Renal pelvis (tissue), 1 donor: ENCODE measurements at regions not wholly inside any gene's neighbourhood (a gene's known extent, or its start where the extent isn't known, plus 50 kb on each side); places are given as distances from the start of the nearest gene placed in this dataset.
"Not testable (repeated sequence)": the region's sequence is repeated elsewhere in the genome, so short reads cannot be mapped to it uniquely, and the experiment has no call there.

ENCODE experiments used
- DNase-seq: peaks from one replicate; pipeline ENCODE4 v3.0.0-alpha.2; 2013

GRCh38 chr7:125125315-125125714 is 195.7 kb upstream of the POT1 start:
- DNase-seq = no peak

- DNase-seq = peak; percentile 73
Observed at GRCh38 chr7:125122173-125122572, 192.5 kb upstream of the POT1 start.

GRCh38 chr7:125119559-125120115 is 190.0 kb upstream of the POT1 start:
- no peak for DNase-seq

GRCh38 chr7:125118444-125118843 is 188.8 kb upstream of the POT1 start:
- no peak for DNase-seq

- no peak for DNase-seq
Observed at GRCh38 chr7:125112850-125113249, 183.2 kb upstream of the POT1 start.

GRCh38 chr7:125099519-125099918 is 169.9 kb upstream of the POT1 start:
- no peak for DNase-seq

- DNase-seq = no peak
Observed at GRCh38 chr7:125098377-125098970, 168.8 kb upstream of the POT1 start.

GRCh38 chr7:125090596-125090995 is 161.0 kb upstream of the POT1 start:
- no peak for DNase-seq

- DNase-seq = no peak
Observed at GRCh38 chr7:125089171-125089570, 159.5 kb upstream of the POT1 start.

- no peak for DNase-seq
Observed at GRCh38 chr7:125088555-125088954, 158.9 kb upstream of the POT1 start.

- no peak for DNase-seq
Observed at GRCh38 chr7:125085084-125085483, 155.5 kb upstream of the POT1 start.

GRCh38 chr7:125084196-125084595 is 154.6 kb upstream of the POT1 start:
- no peak for DNase-seq

- no peak for DNase-seq
Observed at GRCh38 chr7:125074141-125074540, 144.5 kb upstream of the POT1 start.

- no peak for DNase-seq
Observed at GRCh38 chr7:125065546-125065945, 135.9 kb upstream of the POT1 start.

- DNase-seq = no peak
Observed at GRCh38 chr7:125065001-125065400, 135.4 kb upstream of the POT1 start.

- DNase-seq = no peak
Observed at GRCh38 chr7:125061776-125062397, 132.3 kb upstream of the POT1 start.

- DNase-seq = not testable (repeated sequence)
Observed at GRCh38 chr7:125061083-125061745, 131.6 kb upstream of the POT1 start.

- peak; percentile 12 for DNase-seq
Observed at GRCh38 chr7:125059861-125060456, 130.3 kb upstream of the POT1 start.

- DNase-seq = no peak
Observed at GRCh38 chr7:125057963-125058362, 128.3 kb upstream of the POT1 start.

- DNase-seq = no peak
Observed at GRCh38 chr7:125055376-125055775, 125.8 kb upstream of the POT1 start.

GRCh38 chr7:125046767-125047166 is 117.1 kb upstream of the POT1 start:
- no peak for DNase-seq

- no peak for DNase-seq
Observed at GRCh38 chr7:125033506-125033905, 103.9 kb upstream of the POT1 start.

GRCh38 chr7:125032943-125033342 is 103.3 kb upstream of the POT1 start:
- DNase-seq = no peak
